Activated B cell treated with CpG ODN at 0.5 μM for 24 hours (primary cell): ENCODE measurements at regions not wholly inside any gene's neighbourhood (a gene's known extent, or its start where the extent isn't known, plus 50 kb on each side); places are given as distances from the start of the nearest gene placed in this dataset.

Source experiments
- ATAC-seq: fragments of 200-7000 bp; cut with Tn5 transposase; one replicate; pipeline ENCODE4 v1.10.0; 2021; ENCODE audit warnings: low read depth, mild to moderate bottlenecking, moderate library complexity
- CTCF ChIA-PET: fragments of 350-600 bp; sonication (Branson Sonifier 250); formaldehyde crosslinking; loops from one replicate; lab custom pipeline; 2021; ENCODE audit warnings: antibody characterized with exemption; lab: Charles Lee
- POLR2A ChIA-PET: fragments of 350-600 bp; sonication (Branson Sonifier 250); formaldehyde crosslinking; loops from one replicate; lab custom pipeline; 2021; ENCODE audit warnings: antibody characterized with exemption; lab: Charles Lee
- DNase-seq: peaks from one replicate; pipeline ENCODE4 v3.0.0; 2022
- H3K27ac Mint-ChIP-seq: one replicate; pipeline ENCODE4 v1.8.0; 2020; ENCODE audit warnings: mixed read lengths
- H3K27me3 Mint-ChIP-seq: one replicate; pipeline ENCODE4 v1.8.0; 2021; ENCODE audit warnings: mixed read lengths
- H3K36me3 Mint-ChIP-seq: one replicate; pipeline ENCODE4 v1.8.0; 2021; ENCODE audit warnings: low read depth, mixed read lengths
- H3K4me1 Mint-ChIP-seq: one replicate; pipeline ENCODE4 v1.8.0; 2021; ENCODE audit warnings: mixed read lengths
- H3K4me3 Mint-ChIP-seq: one replicate; pipeline ENCODE4 v1.8.0; 2020; ENCODE audit warnings: mild to moderate bottlenecking, mixed read lengths
- H3K9me3 Mint-ChIP-seq: one replicate; pipeline ENCODE4 v1.8.0; 2020; ENCODE audit warnings: mixed read lengths
- intact Hi-C: fragments of 100-400 bp; cut with micrococcal nuclease; formaldehyde crosslinking; loops from one replicate; pipeline ENCODE4 v1.15.1; 2024
- TF ChIP-seq, protein P1 (sequence below): fragments of 200-600 bp; IDR thresholded peaks from one replicate; pipeline ENCODE4 v1.8.0; 2022; ENCODE audit warnings: antibody characterized with exemption, mild to moderate bottlenecking

DNA sequence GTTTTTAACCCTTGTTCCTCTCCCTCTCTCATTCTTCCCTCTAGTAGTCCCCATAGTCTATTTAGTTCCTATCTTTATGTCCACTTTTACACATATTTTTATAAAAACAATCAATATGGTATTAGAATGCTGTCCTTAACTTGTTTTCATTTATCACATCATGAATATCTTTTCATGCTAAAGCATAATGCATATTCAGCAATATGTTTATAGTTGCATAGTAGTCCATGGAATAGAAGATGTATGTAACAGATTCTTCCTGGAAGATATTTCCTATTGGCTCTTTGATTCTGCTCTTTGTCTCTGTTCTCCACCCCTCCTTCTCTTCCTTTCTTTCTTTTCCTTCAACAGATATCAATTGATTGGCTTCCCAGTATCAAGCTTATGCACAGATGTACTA lies 1047.1 kb upstream of the TENM4 start:
- Mint-ChIP-seq H3K9me3 (peaks cover 11% of the 10 kb centered on the region), H3K27ac (no peak overlapping the region), H3K36me3 (no peaks in the 10 kb centered on the region), H3K4me1 (no peaks in the 10 kb centered on the region), H3K27me3 (no peaks in the 10 kb centered on the region), H3K4me3 (no peak overlapping the region)
- no peak for ATAC-seq
- POLR2A ChIA-PET, result no interaction called here
- TF ChIP-seq, protein P1, sequence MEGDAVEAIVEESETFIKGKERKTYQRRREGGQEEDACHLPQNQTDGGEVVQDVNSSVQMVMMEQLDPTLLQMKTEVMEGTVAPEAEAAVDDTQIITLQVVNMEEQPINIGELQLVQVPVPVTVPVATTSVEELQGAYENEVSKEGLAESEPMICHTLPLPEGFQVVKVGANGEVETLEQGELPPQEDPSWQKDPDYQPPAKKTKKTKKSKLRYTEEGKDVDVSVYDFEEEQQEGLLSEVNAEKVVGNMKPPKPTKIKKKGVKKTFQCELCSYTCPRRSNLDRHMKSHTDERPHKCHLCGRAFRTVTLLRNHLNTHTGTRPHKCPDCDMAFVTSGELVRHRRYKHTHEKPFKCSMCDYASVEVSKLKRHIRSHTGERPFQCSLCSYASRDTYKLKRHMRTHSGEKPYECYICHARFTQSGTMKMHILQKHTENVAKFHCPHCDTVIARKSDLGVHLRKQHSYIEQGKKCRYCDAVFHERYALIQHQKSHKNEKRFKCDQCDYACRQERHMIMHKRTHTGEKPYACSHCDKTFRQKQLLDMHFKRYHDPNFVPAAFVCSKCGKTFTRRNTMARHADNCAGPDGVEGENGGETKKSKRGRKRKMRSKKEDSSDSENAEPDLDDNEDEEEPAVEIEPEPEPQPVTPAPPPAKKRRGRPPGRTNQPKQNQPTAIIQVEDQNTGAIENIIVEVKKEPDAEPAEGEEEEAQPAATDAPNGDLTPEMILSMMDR, result no peak
- intact Hi-C loops, result no loop called here
- no peak for DNase-seq
- CTCF ChIA-PET, result no interaction called here

DNA sequence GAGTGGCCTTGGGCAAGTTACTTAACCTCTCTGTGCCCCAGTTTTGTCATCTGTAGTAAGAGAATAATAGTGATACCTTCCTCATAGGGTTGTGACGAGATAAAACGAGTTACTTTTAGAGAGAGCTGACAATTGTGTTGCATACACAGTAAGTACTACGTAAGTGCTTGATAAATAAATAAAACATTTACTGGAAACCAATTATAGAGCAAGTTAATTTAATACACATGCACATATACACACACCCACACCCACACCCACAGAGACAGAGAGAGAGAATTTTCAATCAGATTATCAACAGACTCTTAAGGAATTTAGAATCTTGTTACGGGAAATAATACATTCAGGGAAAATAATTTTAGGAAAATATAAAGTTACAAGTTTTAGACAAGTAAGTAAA lies 1045.8 kb upstream of the TENM4 start:
- POLR2A ChIA-PET, result no interaction called here
- no peak for DNase-seq
- TF ChIP-seq, protein P1, result no peak
- CTCF ChIA-PET, result no interaction called here
- no peaks in the 10 kb centered on the region for H3K4me1 Mint-ChIP-seq
- H3K36me3 Mint-ChIP-seq, result no peaks in the 10 kb centered on the region
- intact Hi-C loops, result no loop called here
- no peak for ATAC-seq
- H3K27me3 Mint-ChIP-seq, result no peaks in the 10 kb centered on the region
- peaks cover 7% of the 10 kb centered on the region for H3K9me3 Mint-ChIP-seq
- H3K27ac Mint-ChIP-seq, result no peak overlapping the region
- H3K4me3 Mint-ChIP-seq, result no peak overlapping the region

DNA sequence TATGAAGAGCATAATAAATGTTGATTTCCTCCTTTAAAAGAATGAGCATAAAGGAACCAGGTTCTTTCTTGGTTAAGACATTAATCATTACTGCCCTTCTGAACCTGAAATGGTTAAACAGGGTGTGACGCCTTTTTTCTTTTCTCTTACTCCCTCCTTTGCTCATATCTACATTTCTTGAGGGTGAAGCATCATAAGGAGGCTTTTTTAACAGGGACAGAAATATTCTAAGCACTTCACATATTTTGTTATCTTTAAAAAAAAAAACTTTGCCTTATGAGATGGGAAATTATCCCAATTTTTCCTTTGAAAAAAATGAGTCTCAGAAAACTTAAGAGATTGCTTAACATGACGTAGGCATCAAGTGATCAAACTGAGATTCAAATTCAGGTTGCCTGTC lies 1036.3 kb upstream of the TENM4 start:
- intact Hi-C loops, result no loop called here
- H3K4me1 Mint-ChIP-seq, result peaks cover 3% of the 10 kb centered on the region
- CTCF ChIA-PET, result no interaction called here
- no peak overlapping the region for H3K4me3 Mint-ChIP-seq
- no peaks in the 10 kb centered on the region for H3K36me3 Mint-ChIP-seq
- POLR2A ChIA-PET, result no interaction called here
- ATAC-seq, result no peak
- TF ChIP-seq, protein P1, result no peak
- no peak overlapping the region for H3K27ac Mint-ChIP-seq
- no peaks in the 10 kb centered on the region for H3K27me3 Mint-ChIP-seq
- peaks cover 9% of the 10 kb centered on the region for H3K9me3 Mint-ChIP-seq
- DNase-seq, result no peak

DNA sequence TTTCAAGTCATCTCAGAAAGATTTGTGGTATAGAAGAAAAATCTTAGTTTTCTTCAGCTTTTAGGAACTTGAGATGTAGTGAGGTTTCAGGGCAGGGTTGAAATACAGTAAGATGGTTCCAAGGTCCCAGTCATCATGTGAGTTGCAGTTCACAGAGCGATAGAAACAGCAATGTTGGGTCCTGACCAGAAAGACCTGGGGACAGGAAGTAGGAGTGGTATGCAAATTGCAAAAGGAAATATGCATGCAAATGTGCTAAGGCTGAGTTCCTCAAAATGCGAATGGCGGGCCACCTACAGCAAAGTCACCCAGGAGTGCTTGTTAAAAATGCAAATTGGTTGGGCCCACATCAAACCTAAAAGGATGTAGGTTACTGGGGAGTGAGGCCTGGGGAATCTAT lies 1032.7 kb upstream of the TENM4 start:
- ATAC-seq, result no peak
- H3K27ac Mint-ChIP-seq, result no peak overlapping the region
- TF ChIP-seq, protein P1, result no peak
- CTCF ChIA-PET, result no interaction called here
- no peaks in the 10 kb centered on the region for H3K36me3 Mint-ChIP-seq
- peaks cover 3% of the 10 kb centered on the region for H3K4me1 Mint-ChIP-seq
- no peaks in the 10 kb centered on the region for H3K27me3 Mint-ChIP-seq
- POLR2A ChIA-PET, result no interaction called here
- no peak for DNase-seq
- peaks cover 9% of the 10 kb centered on the region for H3K9me3 Mint-ChIP-seq
- intact Hi-C loops, result no loop called here
- no peak overlapping the region for H3K4me3 Mint-ChIP-seq

DNA sequence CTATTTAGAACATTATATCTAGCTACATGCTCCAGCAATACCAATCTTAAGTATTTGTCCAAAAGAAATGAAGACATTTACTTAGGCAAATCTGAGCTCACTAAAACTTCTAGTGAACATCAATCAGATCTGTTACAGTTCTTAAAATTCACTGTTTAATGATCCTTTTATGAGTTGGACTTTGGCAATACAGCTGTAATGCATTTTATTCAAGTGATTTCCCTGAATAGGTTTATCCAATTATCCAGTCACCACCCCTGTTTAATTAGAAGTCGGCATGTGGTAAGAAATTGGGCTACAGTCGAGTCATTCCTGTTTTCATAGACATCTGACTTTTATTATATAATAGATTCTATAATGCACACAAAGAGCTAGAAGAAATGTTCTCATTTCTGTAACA lies 1029.0 kb upstream of the TENM4 start:
- DNase-seq (no peak), ATAC-seq (no peak)
- H3K4me1 Mint-ChIP-seq, result peaks cover 3% of the 10 kb centered on the region
- H3K36me3 Mint-ChIP-seq, result no peaks in the 10 kb centered on the region
- H3K27me3 Mint-ChIP-seq, result no peaks in the 10 kb centered on the region
- CTCF ChIA-PET, result no interaction called here
- intact Hi-C loops, result no loop called here
- H3K4me3 Mint-ChIP-seq, result no peak overlapping the region
- no peak overlapping the region for H3K27ac Mint-ChIP-seq
- POLR2A ChIA-PET, result no interaction called here
- H3K9me3 Mint-ChIP-seq, result peaks cover 17% of the 10 kb centered on the region
- TF ChIP-seq, protein P1, result no peak
